Smooth muscle cell (in vitro differentiated cells): ENCODE measurements at regions not wholly inside any gene's neighbourhood (a gene's known extent, or its start where the extent isn't known, plus 50 kb on each side); places are given as distances from the start of the nearest gene placed in this dataset.

Experiments
- DNase-seq: peaks from one replicate; lab custom pipeline; 2025; ENCODE audit not compliant: unreplicated experiment; lab: John Stamatoyannopoulos, UW
- H2AFZ ChIP-seq: fragments of 200-600 bp; sonication (generic); 2 replicates; pipeline ENCODE4 v1.6.0; 2016; ENCODE audit warnings: antibody characterized with exemption, low read depth, mild to moderate bottlenecking
- H3F3A ChIP-seq: fragments of 200-600 bp; sonication (generic); 2 replicates; pipeline ENCODE4 v1.6.0; 2017; ENCODE audit warnings: antibody characterized with exemption, low read depth
- H3K27ac ChIP-seq: fragments of 200-600 bp; sonication (generic); 2 replicates; pipeline ENCODE4 v1.5.1; 2016; ENCODE audit warnings: low read depth, mild to moderate bottlenecking
- H3K27me3 ChIP-seq: fragments of 200-600 bp; sonication (generic); 2 replicates; pipeline ENCODE4 v1.6.1; 2016; ENCODE audit warnings: low read depth, mild to moderate bottlenecking
- H3K36me3 ChIP-seq: fragments of 200-600 bp; sonication (generic); 2 replicates; pipeline ENCODE4 v1.5.1; 2016; ENCODE audit warnings: low read depth
- H3K4me1 ChIP-seq: fragments of 200-600 bp; sonication (generic); 2 replicates; pipeline ENCODE4 v1.5.1; 2016; ENCODE audit warnings: low read depth
- H3K4me2 ChIP-seq: fragments of 200-600 bp; sonication (generic); 2 replicates; pipeline ENCODE4 v1.6.0; 2016; ENCODE audit warnings: mild to moderate bottlenecking
- H3K4me3 ChIP-seq: fragments of 200-600 bp; sonication (generic); 2 replicates; pipeline ENCODE4 v1.5.1; 2016; ENCODE audit warnings: mild to moderate bottlenecking
- H3K79me2 ChIP-seq: fragments of 200-600 bp; sonication (generic); 2 replicates; pipeline ENCODE4 v1.6.0; 2016; ENCODE audit warnings: low read depth, mild to moderate bottlenecking
- H3K9ac ChIP-seq: fragments of 200-600 bp; sonication (generic); 2 replicates; pipeline ENCODE4 v1.6.0; 2016; ENCODE audit warnings: low read depth
- H3K9me3 ChIP-seq: fragments of 200-600 bp; sonication (generic); replicated peaks from 2 replicates; pipeline ENCODE4 v1.5.1; 2016; ENCODE audit warnings: low read depth
- H4K20me1 ChIP-seq: fragments of 200-600 bp; sonication (generic); 2 replicates; pipeline ENCODE4 v1.6.0; 2016; ENCODE audit warnings: low read depth
- WGBS: methylation state at CpG from one replicate; pipeline ENCODE4 v1.1.7; 2016; ENCODE audit warnings: low lambda C conversion rate; 5-methylcytosine and 5-hydroxymethylcytosine counted together
- TF ChIP-seq, protein P1 (sequence below): fragments of 200-600 bp; sonication (generic); IDR thresholded peaks from 2 replicates; pipeline ENCODE4 v1.5.1; 2017; ENCODE audit warnings: borderline replicate concordance, mild to moderate bottlenecking, antibody characterized with exemption; ENCODE audit not compliant: insufficient read depth, poor library complexity, severe bottlenecking

DNA sequence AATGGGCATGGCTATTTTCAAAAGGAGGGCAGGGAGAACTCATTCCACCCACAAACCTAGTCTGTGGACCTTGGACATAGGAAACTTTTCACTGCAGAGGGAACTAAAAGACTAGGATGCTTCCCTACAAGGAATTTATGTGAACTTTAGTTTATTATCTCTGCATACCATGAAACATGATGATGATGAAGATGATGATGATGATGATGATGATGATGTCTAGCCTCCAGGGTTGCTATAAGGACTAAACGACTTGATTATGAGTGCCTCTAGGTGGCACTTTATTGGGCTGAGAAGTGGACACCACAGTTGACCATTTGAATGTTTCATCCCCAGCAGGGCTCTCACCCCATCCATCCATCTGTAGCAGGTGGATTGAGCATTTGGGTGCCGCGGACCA is 260.0 kb upstream of the TCF4 start:
- no peaks in the 10 kb centered on the region for H3K27me3 ChIP-seq
- no peaks in the 10 kb centered on the region for H3F3A ChIP-seq
- H3K79me2 ChIP-seq: no peaks in the 10 kb centered on the region
- H3K27ac ChIP-seq: no peak overlapping the region
- H3K4me2 ChIP-seq: no peak overlapping the region
- H2AFZ ChIP-seq: no peak overlapping the region
- TF ChIP-seq, protein P1, sequence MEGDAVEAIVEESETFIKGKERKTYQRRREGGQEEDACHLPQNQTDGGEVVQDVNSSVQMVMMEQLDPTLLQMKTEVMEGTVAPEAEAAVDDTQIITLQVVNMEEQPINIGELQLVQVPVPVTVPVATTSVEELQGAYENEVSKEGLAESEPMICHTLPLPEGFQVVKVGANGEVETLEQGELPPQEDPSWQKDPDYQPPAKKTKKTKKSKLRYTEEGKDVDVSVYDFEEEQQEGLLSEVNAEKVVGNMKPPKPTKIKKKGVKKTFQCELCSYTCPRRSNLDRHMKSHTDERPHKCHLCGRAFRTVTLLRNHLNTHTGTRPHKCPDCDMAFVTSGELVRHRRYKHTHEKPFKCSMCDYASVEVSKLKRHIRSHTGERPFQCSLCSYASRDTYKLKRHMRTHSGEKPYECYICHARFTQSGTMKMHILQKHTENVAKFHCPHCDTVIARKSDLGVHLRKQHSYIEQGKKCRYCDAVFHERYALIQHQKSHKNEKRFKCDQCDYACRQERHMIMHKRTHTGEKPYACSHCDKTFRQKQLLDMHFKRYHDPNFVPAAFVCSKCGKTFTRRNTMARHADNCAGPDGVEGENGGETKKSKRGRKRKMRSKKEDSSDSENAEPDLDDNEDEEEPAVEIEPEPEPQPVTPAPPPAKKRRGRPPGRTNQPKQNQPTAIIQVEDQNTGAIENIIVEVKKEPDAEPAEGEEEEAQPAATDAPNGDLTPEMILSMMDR: no peak
- no peaks in the 10 kb centered on the region for H3K36me3 ChIP-seq
- no peak overlapping the region for H3K4me3 ChIP-seq
- no peaks in the 10 kb centered on the region for H3K4me1 ChIP-seq
- H4K20me1 ChIP-seq: no peaks in the 10 kb centered on the region
- 98% methylated on average over 3 of the region's 3 CpGs for WGBS
- H3K9ac ChIP-seq: no peak overlapping the region
- H3K9me3 ChIP-seq: no peaks in the 10 kb centered on the region
- DNase-seq: no peak

DNA sequence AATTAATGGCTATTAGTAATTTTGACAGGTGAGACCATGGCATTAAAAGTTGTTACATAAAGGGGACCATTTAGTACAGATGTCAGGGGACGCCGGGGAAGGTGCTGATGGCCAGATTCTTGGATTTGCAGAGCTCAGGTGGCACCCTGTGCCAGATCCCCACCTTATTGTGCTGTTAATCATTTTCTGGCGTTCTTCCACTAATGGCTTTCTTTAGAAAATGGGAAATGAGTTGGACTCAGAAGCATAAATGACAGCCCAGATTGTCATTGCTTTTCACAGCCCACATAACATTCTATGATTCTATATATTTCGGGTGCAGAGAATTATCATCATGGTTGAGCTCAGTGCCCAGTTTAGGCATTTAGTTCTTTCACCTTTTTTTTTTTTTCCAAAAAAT is 257.2 kb upstream of the TCF4 start:
- H3K4me2 ChIP-seq: no peak overlapping the region
- no peaks in the 10 kb centered on the region for H3K9me3 ChIP-seq
- H3K4me3 ChIP-seq: no peak overlapping the region
- no peak overlapping the region for H2AFZ ChIP-seq
- TF ChIP-seq, protein P1: no peak
- 96% methylated on average over 4 of the region's 4 CpGs for WGBS
- no peak overlapping the region for H3K9ac ChIP-seq
- H3K27ac ChIP-seq: no peak overlapping the region
- H3F3A ChIP-seq: no peaks in the 10 kb centered on the region
- no peaks in the 10 kb centered on the region for H3K4me1 ChIP-seq
- DNase-seq: no peak
- H3K36me3 ChIP-seq: no peaks in the 10 kb centered on the region
- no peaks in the 10 kb centered on the region for H3K79me2 ChIP-seq
- no peaks in the 10 kb centered on the region for H3K27me3 ChIP-seq
- H4K20me1 ChIP-seq: no peaks in the 10 kb centered on the region

DNA sequence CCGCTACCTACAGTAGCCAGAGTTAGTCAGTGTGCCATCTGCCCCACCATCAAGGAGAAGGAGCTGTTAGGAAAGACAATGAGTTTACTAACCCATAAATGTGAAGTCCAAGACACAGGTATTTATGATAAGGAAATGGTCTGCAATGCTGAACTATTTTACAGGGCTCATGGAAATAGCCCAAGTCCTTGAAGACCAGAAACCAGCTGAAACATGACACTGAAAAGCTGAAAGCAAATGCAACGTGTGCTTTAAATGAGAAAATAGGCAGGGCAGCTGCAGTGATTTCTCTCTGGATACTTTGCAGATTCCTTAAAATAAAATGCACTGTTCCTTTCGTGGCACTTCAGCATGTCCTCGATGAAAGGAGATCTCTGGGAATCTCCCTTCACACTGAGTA is 256.4 kb upstream of the TCF4 start:
- Histone ChIP-seq H3K4me3 (no peak overlapping the region), H3F3A (no peaks in the 10 kb centered on the region), H3K79me2 (no peaks in the 10 kb centered on the region), H3K4me2 (no peak overlapping the region), H3K4me1 (no peaks in the 10 kb centered on the region), H4K20me1 (no peaks in the 10 kb centered on the region), H3K27me3 (no peaks in the 10 kb centered on the region), H3K9me3 (no peaks in the 10 kb centered on the region), H3K9ac (no peak overlapping the region), H2AFZ (no peak overlapping the region), H3K36me3 (no peaks in the 10 kb centered on the region), H3K27ac (no peak overlapping the region)
- no peak for DNase-seq
- WGBS: 65% methylated on average over 4 of the region's 4 CpGs
- TF ChIP-seq, protein P1: no peak

DNA sequence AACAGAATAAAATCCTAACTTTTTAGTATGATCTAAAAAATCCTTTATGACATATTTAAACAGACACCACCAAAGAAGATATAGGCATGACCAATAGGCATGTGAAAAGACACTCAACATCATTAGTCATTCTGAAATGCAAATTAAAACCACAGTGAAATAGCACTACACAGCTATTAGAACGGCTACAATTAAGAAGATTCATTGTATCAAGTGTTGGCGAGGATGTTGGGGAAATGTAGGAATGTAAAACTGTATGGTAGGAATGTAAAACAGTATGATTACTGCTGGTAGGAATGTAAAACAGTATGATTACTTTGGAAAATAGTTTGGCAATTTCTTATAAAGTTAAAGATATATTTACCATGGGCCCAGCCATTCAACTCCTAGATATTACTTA is 253.3 kb upstream of the TCF4 start:
- H3K4me1 ChIP-seq: no peaks in the 10 kb centered on the region
- H3K79me2 ChIP-seq: no peaks in the 10 kb centered on the region
- no peak overlapping the region for H2AFZ ChIP-seq
- no peaks in the 10 kb centered on the region for H3F3A ChIP-seq
- no peaks in the 10 kb centered on the region for H3K36me3 ChIP-seq
- no peaks in the 10 kb centered on the region for H3K27me3 ChIP-seq
- no peak for DNase-seq
- WGBS: 97% methylated on average over 2 of the region's 2 CpGs
- no peak overlapping the region for H3K4me2 ChIP-seq
- H3K4me3 ChIP-seq: no peak overlapping the region
- no peak overlapping the region for H3K27ac ChIP-seq
- H3K9me3 ChIP-seq: no peaks in the 10 kb centered on the region
- H4K20me1 ChIP-seq: no peaks in the 10 kb centered on the region
- TF ChIP-seq, protein P1: no peak
- no peak overlapping the region for H3K9ac ChIP-seq
